ENCODE measurements at regions not wholly inside any gene's neighbourhood (a gene's known extent, or its start where the extent isn't known, plus 50 kb on each side); places are given as distances from the start of the nearest gene placed in this dataset.

- no peaks in the 10 kb centered on the region for H3K27me3 ChIP-seq (ENCODE audit: insufficient read depth)
- H3K79me2 ChIP-seq (ENCODE audit: insufficient read depth): no peaks in the 10 kb centered on the region
- H3K9me3 ChIP-seq: no peaks in the 10 kb centered on the region
- H4K20me1 ChIP-seq (ENCODE audit: insufficient read depth): no peaks in the 10 kb centered on the region
- no peak overlapping the region for H3K27ac ChIP-seq (ENCODE audit: low read depth in 2 of 2, low read length in 1 of 2)
- no peak overlapping the region for H3K4me2 ChIP-seq
- WGBS (ENCODE audit: low lambda C conversion rate): 70% methylated on average over 12 of the region's 12 CpGs
- no peak overlapping the region for H3K4me3 ChIP-seq (ENCODE audit: low read depth in 2 of 2, low read length in 1 of 2)
- H3F3A ChIP-seq (replicated peaks; ENCODE audit: insufficient read depth): no peaks in the 10 kb centered on the region
- H3K9ac ChIP-seq: no peak overlapping the region
- no peak overlapping the region for H2AFZ ChIP-seq (ENCODE audit: low read depth)
- ChIA-PET POLR2A (no interaction called here), CTCF (interaction anchor here (1.1 kb wide), 1 partner anchor 181 kb away, joined by 5 read pairs; the partner anchor contains the start of gene TBX3)
- peaks cover 0 to 10% of the 10 kb centered on the region in 2 experiments; a peak in 2 of 4 replicates for H3K4me1 ChIP-seq (ENCODE audit: control insufficient read depth in 1 of 2, insufficient read depth in 2 of 2, low read depth in 1 of 2, low read length in 1 of 2)
- no peaks in the 10 kb centered on the region for H3K36me3 ChIP-seq (replicated peaks in 1 of 2; ENCODE audit: control insufficient read depth in 1 of 2, insufficient read depth in 2 of 2, low read length in 1 of 2)
- no peaks in the 10 kb centered on the region for H3K9me2 ChIP-seq
- TF ChIP-seq YY1 (IDR thresholded peaks at IDR 0.05; ENCODE audit: low read depth): no peak
- TF ChIP-seq FOXJ3 (CRISPR knock-in tag; IDR thresholded peaks at IDR 0.05): no peak
- TF ChIP-seq PBX3 (IDR thresholded peaks at IDR 0.05): no peak
- no peak for DNase-seq
Measured at GRCh38 chr12:114864837-114865551, 181.0 kb upstream of the TBX3 start.

GRCh38 chr12:114863911-114864310, 179.9 kb upstream of the TBX3 start:
- no peak overlapping the region for H3K9ac ChIP-seq
- no peaks in the 10 kb centered on the region for H4K20me1 ChIP-seq (ENCODE audit: insufficient read depth)
- no peaks in the 10 kb centered on the region for H3K9me2 ChIP-seq
- no peaks in the 10 kb centered on the region for H3K9me3 ChIP-seq
- H3K36me3 ChIP-seq (replicated peaks in 1 of 2; ENCODE audit: control insufficient read depth in 1 of 2, insufficient read depth in 2 of 2, low read length in 1 of 2): no peaks in the 10 kb centered on the region
- ChIA-PET CTCF (no interaction called here), POLR2A (no interaction called here)
- no peaks in the 10 kb centered on the region for H3K27me3 ChIP-seq (ENCODE audit: insufficient read depth)
- H3F3A ChIP-seq (replicated peaks; ENCODE audit: insufficient read depth): no peaks in the 10 kb centered on the region
- WGBS (ENCODE audit: low lambda C conversion rate): 72% methylated on average over 12 of the region's 12 CpGs
- no peak overlapping the region for H3K27ac ChIP-seq (ENCODE audit: low read depth in 2 of 2, low read length in 1 of 2)
- no peak for DNase-seq
- H3K4me3 ChIP-seq (ENCODE audit: low read depth in 2 of 2, low read length in 1 of 2): no peak overlapping the region
- no peak overlapping the region for H2AFZ ChIP-seq (ENCODE audit: low read depth)
- no peak for TF ChIP-seq ZBTB33 (IDR thresholded peaks at IDR 0.05; ENCODE audit: borderline replicate concordance, low read depth)
- no peak for TF ChIP-seq SIN3A (IDR thresholded peaks at IDR 0.05; ENCODE audit: borderline replicate concordance, low read depth, low read length)
- no peak for TF ChIP-seq USF1 (IDR thresholded peaks at IDR 0.05; ENCODE audit: borderline replicate concordance, low read depth)
- no peak for TF ChIP-seq EZH2phosphoT487 (IDR thresholded peaks at IDR 0.05; ENCODE audit: borderline replicate concordance, low read depth)
- TF ChIP-seq IRF3 (IDR thresholded peaks at IDR 0.05; ENCODE audit: low read depth, low read length): no peak
- no peak for TF ChIP-seq RAD21 (IDR thresholded peaks at IDR 0.05; ENCODE audit: low read length)
- TF ChIP-seq MAX (IDR thresholded peaks at IDR 0.05; ENCODE audit: low read depth): no peak
- TF ChIP-seq CTCF (IDR thresholded peaks at IDR 0.05): no peak
- no peak overlapping the region for H3K4me2 ChIP-seq
- no peaks in the 10 kb centered on the region for H3K79me2 ChIP-seq (ENCODE audit: insufficient read depth)
- peaks cover 0 to 3% of the 10 kb centered on the region in 2 experiments; a peak in 1 of 4 replicates for H3K4me1 ChIP-seq (ENCODE audit: control insufficient read depth in 1 of 2, insufficient read depth in 2 of 2, low read depth in 1 of 2, low read length in 1 of 2)

Data from SK-N-SH (cell line).